NOMO-1 treated with dmso at 0.1 percent for 144 hours (cell line): ENCODE measurements at regions not wholly inside any gene's neighbourhood (a gene's known extent, or its start where the extent isn't known, plus 50 kb on each side); places are given as distances from the start of the nearest gene placed in this dataset.

Experiments used
- DNase-seq: peaks from one replicate; lab custom pipeline; 2025; ENCODE audit not compliant: unreplicated experiment; lab: John Stamatoyannopoulos, UW

- DNase-seq = no peak
These were observed 866.3 kb downstream of the CCSER2 start for GRCh38 chr10:85194706-85195105.

GRCh38 chr10:85195596-85195995, 867.2 kb downstream of the CCSER2 start:
- no peak for DNase-seq

DNA sequence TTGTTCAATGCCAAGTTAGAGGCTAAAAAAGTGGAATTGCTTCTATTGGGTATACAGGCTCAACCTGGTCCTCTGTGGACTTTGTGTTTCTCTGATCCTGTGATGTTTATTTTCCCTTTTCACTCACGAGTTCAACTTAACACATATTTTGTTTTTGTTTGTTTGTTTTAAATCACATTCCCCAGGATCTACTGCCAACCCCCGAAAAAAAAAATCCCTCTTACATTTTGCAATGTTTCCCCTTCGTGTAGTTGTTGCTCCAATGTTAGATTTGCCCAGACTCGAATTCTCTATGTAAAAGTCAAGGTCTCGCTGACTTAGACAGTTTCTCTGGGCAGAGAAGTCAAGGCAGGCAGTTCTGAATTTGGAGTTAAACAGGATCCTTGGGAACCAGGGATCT, 876.4 kb downstream of the CCSER2 start:
- no peak for DNase-seq

DNA sequence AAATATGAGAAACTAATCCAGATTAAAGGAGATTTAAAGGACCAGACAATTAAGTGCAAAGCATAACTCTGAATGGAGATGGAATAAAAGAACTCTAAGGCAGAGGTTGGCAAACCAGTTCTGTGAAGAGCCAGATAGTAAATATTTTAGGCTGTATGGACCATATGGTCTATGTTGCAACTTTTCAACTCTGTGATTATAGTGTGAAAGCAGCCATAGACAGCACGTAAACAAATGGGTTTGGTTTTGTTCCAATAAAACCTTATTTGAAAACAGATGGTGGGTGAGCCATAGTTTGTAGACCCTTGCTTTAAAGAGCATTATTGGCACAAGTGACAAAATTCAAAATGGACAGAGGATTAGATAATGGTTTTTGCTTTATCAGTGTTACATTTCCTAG, 884.1 kb downstream of the CCSER2 start:
- no peak for DNase-seq

GRCh38 chr10:85213493-85213892, 885.1 kb downstream of the CCSER2 start:
- DNase-seq = no peak

GRCh38 chr10:85222300-85222699, 893.9 kb downstream of the CCSER2 start:
- DNase-seq = no peak

GRCh38 chr10:85224366-85224940, 896.1 kb downstream of the CCSER2 start:
- DNase-seq = no peak

DNA sequence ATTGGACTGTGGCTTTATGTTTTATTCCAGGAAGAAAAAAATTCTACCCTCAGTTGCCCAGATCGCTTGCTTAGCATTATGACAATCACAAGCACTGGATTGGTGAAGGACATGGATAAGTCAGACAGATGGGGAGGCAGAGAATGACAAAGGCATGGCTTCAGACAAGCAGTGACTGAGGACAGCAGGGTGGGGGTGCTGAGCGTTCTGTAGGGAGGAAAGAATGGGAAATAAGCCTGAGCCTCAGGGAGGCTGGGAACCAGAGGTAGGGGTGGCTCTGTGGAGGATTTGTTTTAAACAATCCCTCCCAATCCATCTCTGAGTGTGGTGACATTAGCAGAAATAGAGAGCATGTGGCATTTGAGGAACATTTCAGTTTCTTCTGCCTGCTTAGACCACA, 896.9 kb downstream of the CCSER2 start:
- DNase-seq = no peak

- DNase-seq = no peak
These were observed 898.2 kb downstream of the CCSER2 start for GRCh38 chr10:85226596-85226995.

DNA sequence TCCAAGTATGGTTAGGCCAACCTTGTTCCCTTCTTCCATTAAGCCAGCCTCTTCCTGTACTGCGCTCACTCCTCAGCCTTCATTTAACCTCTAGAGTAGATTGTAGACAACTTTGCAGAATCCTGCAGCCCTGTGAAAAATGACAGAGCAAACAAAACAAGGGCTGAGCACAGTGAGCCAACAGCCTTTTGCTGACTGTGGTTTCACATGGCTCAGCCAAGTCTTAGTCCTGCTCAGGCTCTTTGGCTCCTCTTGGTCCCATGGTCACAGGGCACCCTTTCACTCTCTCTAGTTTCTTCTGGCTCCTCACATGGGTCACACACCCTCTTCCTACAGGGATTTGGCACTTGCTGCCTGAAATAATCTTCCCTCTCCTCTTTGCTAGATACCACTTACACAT, 900.3 kb downstream of the CCSER2 start:
- no peak for DNase-seq

- no peak for DNase-seq
These were observed 903.3 kb downstream of the CCSER2 start for GRCh38 chr10:85231534-85232270.

DNA sequence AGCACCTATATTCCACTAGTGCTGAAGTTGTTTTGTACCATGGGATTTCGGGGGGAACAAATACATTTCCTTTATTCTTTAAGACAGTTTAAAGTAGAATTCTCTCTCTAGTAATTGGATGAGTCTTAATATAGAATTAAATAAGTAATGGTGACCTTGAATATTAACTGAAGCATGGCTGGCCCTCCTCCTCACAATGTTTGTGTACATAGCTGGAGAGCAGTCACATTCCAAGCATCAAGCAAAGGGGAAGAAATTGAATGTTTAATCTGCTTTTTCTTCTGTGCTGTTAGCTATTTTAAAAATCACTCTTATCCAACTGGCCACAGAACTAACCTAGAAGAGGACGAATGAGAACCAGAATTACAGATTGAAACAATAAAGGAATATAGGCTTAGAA, 906.9 kb downstream of the CCSER2 start:
- no peak for DNase-seq

DNA sequence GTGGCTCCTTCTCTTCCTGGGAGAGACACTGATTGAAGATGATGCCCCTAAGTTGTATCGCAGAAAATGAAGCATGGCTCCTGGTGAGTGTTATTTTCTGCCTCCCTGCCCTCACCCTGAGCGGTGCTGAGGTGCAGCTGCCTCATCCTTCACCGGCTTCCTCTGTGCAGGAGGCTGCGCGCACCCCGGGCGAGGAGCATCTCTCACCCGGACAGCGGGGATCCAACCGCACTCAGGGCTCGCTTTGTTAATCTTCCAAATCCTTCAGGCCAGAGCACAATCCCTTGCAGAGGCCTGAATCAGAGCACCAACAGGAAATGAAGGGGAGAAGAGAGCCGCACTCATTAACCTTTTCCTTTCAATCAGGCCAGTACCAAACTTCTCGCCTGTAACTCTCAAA, 910.3 kb downstream of the CCSER2 start:
- DNase-seq = no peak

GRCh38 chr10:85250304-85250703, 921.9 kb downstream of the CCSER2 start:
- DNase-seq = no peak

GRCh38 chr10:85256481-85256880, 928.1 kb downstream of the CCSER2 start:
- no peak for DNase-seq

- no peak for DNase-seq
These were observed 931.5 kb downstream of the CCSER2 start for GRCh38 chr10:85259908-85260307.

DNA sequence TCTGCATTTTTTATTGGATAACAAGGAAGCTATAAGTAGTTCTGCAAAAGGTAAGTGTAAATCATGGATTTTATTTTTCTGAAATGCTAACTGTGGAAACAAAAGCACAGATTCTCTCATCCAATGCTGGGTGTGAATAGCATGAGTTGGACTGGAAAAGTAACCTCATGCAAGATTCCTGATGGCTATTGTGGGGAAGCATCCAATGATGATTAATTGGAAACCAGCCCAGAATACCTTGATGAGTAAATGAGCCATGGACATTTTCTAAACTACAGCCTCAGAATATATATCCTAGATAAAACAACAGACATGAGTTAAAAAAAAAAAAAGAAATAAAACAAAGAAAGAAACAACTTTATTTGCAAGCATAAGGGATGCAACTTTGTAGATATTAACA, 934.6 kb downstream of the CCSER2 start:
- no peak for DNase-seq

DNA sequence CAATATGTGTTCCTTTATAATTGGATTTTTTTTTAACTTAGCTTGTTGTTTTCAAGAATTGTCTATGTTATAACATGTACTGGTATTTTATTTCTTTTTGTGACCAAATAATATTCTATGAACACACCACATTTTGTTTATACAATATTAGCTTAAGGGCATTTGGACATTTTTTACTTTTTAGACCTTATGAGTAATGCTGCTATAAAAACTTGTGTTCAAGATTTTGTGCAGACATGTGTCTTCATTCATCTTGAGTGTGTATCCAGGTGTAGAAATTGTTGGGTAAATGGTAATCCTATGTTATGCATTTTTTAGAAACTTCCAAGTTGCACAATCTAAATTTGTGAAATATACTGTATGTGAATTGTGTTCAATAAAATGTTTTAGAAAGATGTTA, 936.7 kb downstream of the CCSER2 start:
- no peak for DNase-seq

- DNase-seq = no peak
These were observed 938.4 kb downstream of the CCSER2 start for GRCh38 chr10:85266808-85267207.

GRCh38 chr10:85280014-85280413, 951.6 kb downstream of the CCSER2 start:
- DNase-seq = no peak

- DNase-seq = no peak
These were observed 956.7 kb downstream of the CCSER2 start for GRCh38 chr10:85284778-85285770.

GRCh38 chr10:85293483-85293882, 965.1 kb downstream of the CCSER2 start:
- no peak for DNase-seq
